HG03097 (cell line): ENCODE measurements at regions not wholly inside any gene's neighbourhood (a gene's known extent, or its start where the extent isn't known, plus 50 kb on each side); places are given as distances from the start of the nearest gene placed in this dataset.

Experiments used
- ATAC-seq: cut with Tn5 transposase; IDR thresholded peaks from one replicate; pipeline ENCODE4 v1.9.1; 2021; ENCODE audit not compliant: unreplicated experiment, low FRiP score

GRCh38 chr17:73722165-73722564 lies 77.9 kb upstream of the SDK2 start:
- ATAC-seq: no peak

DNA sequence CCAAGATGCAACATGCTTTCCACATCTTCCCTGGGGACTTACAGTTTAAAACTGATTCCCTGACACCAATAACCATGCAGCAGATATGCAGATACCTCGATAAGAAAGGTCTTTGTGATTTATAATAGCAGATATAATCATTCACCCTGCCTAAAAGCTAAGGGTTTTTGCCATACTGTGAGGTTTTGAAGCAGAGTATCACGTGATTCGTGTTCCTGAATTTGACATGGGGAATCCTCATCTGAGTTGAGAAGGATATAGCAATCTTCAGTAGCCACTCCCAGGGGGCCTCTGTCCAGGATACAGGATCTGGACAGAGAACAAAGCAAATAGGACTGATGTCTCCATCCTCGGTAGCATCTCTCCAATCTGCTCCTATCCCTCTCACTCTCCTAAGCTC lies 79.1 kb upstream of the SDK2 start:
- no peak for ATAC-seq

GRCh38 chr17:73724341-73724740 lies 80.1 kb upstream of the SDK2 start:
- ATAC-seq: no peak

DNA sequence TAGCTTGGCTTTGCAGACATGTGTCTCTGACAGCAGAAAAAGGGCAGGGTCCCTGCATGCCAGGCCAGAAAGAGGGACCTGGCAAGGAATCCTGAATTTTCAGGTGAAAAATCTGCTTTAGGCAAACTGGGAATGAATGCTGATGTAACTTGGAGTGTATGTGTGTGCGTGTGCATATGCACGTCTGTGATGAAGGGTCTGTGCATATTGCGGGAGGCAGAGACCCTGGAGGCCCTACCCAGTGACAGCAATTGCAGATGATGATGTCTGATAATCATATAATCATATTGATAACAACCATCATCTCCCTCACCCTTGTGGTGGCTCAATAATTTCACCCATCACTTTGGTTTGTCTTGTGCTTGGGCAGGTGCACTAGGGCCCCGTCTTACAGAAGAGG lies 80.7 kb upstream of the SDK2 start:
- no peak for ATAC-seq

- no peak for ATAC-seq
Measured at GRCh38 chr17:73725794-73726515, 81.7 kb upstream of the SDK2 start.

GRCh38 chr17:73727941-73728340 lies 83.7 kb upstream of the SDK2 start:
- no peak for ATAC-seq

DNA sequence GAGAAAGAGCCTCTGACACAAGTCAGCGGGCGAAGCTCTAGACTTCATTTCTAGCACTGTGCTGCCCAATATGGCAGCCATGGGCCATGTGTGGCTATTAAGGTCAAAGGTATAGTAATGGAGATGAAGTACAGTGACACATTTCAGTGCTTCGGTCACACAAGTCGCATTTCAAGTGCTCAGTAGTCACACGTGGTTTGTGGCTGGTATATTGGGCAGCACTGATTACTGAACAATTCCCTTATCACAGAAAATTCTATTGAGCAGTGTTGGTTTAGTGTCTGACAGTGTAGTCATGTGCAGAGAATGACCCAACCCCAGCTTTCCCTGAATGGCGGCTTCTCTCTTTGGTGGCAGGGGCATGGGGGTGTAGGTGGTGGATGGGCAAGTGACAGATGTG lies 84.9 kb upstream of the SDK2 start:
- ATAC-seq: no peak

GRCh38 chr17:73731733-73732132 lies 87.5 kb upstream of the SDK2 start:
- ATAC-seq: no peak

DNA sequence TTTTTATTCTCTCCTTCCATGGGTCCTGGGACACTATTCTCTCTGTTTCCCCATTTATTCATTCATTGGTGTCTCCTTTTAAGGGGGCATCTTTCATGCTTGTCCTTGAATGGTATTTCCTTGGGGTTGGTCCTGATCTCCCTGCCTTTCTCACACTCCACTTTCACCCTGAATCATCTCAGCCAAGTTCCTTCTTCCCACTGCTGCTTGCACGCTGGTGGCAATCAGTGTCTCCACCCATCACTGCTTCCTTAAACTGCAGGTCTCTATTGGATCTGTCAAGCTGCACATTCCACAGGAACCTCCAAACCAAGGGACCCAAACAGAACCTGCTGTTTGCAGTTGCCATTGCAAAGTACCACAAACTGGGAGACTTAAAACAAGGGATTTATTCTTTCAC lies 89.3 kb upstream of the SDK2 start:
- no peak for ATAC-seq

- no peak for ATAC-seq
Measured at GRCh38 chr17:73735245-73735644, 91.0 kb upstream of the SDK2 start.

- ATAC-seq: no peak
Measured at GRCh38 chr17:73738751-73739575, 94.7 kb upstream of the SDK2 start.

DNA sequence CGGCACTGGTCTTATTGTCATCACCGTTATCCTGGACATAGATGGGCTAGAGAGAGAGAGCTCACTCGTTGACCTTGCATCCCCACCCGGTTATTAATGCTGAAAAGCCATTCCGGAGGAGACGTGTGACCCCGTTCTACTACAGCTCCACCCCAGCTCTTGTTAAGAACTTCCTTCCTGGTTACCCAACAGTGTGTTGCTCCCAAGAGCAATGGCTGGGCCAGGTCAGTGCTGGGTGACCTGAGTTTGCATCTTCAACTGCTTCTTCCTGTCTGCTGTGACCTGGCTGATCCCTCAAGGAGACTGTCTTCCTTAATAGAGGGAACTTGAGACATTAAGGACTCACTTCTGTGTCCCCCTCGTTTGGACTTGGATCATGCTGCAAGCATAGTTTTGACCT lies 96.1 kb upstream of the SDK2 start:
- no peak for ATAC-seq

- ATAC-seq: no peak
Measured at GRCh38 chr17:73742948-73743381, 98.7 kb upstream of the SDK2 start.

DNA sequence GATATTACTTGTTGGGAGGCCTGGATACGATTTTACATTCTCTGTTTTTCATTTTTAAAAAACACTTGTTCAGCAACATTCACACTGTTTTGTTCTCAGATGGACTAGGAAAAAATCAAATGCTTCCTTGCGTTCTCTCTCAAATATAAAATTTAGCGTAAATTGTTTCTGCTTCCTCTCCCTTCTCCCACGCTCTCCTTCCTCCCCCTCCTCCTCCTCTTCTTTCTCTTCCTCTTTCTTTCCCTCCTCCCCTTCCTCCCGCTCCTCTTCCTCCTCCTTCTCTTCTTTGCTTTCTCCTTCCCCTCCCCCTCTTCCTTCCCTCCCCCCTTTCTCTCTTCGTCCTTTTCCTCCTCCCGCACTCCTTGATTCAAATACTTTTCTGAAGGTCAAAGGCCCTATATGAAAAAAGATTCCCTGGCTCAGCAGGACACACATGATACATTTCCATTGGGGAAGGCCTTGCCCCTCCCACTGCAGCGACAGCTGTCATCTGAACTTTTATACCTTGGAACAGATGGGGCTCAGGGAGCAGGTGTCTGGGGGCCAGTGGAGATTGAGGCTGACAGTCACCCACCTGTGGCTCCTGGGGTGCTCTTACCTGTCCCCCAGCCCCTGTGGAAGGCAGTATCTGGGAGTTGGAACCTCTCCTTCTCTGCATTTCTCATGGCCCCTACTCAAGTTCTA lies 99.4 kb upstream of the SDK2 start:
- no peak for ATAC-seq

- no peak for ATAC-seq
Measured at GRCh38 chr17:73744411-73744810, 100.2 kb upstream of the SDK2 start.

- ATAC-seq: no peak
Measured at GRCh38 chr17:73746314-73747073, 102.2 kb upstream of the SDK2 start.

GRCh38 chr17:73747221-73748002 lies 103.2 kb upstream of the SDK2 start:
- no peak for ATAC-seq

DNA sequence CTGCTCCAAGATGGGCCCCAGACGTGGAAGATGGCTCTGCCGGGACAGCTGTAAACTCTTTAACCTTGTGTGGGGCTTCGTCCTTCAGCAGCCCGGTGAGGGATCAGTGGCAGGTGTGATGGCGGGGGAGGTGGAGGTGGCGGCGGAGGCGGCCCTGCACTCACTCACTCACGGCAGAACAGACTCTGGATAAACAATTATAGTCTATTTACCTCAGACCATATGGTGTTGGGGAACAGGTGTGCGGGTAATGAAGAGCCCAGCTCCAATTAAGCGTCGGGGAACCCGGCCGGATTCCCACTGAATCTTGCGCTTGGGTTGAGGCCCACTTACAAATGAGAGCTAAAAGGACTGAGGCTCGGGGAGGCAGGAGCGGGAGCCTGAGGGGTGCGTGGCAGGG lies 104.3 kb upstream of the SDK2 start:
- no peak for ATAC-seq

DNA sequence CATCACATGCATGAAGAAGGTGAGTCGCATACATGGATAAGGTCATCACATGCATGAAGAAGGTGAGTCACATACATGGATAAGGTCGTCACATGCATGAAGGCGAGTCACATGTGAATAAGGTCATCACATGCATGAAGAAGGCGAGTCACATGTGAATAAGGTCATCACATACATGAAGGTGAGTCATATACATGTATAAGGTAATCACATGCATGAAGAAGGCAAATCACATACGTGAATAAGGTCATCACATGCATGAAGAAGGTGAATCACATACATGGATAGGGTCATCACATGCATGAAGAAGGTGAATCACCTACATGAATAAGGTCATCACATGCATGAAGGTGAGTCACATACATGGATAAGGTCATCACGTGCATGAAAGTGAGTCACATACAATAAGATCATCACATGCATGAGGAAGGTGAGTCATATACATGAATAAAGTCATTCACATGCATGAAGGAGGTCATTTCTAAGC lies 105.1 kb upstream of the SDK2 start:
- ATAC-seq: no peak
